CD4-positive, alpha-beta T cell (primary cell): ENCODE measurements at regions not wholly inside any gene's neighbourhood (a gene's known extent, or its start where the extent isn't known, plus 50 kb on each side); places are given as distances from the start of the nearest gene placed in this dataset.

Experiments
- ATAC-seq: fragments of 200-7000 bp; cut with Tn5 transposase; one replicate; pipeline ENCODE4 v1.10.0; 2022; ENCODE audit warnings: mild to moderate bottlenecking; ENCODE audit not compliant: poor library complexity
- CTCF ChIA-PET: fragments of 350-600 bp; sonication (Branson Sonifier 250); formaldehyde crosslinking; loops from one replicate; lab custom pipeline; 2021; ENCODE audit warnings: antibody characterized with exemption, inconsistent platforms; lab: Charles Lee
- POLR2A ChIA-PET: fragments of 350-600 bp; sonication (Branson Sonifier 250); formaldehyde crosslinking; loops from one replicate; lab custom pipeline; 2021; ENCODE audit warnings: antibody characterized with exemption, inconsistent platforms; lab: Charles Lee
- DNase-seq, 14 experiments: peaks; one replicate each; pipeline ENCODE4 v3.0.0-alpha.2; 2013 to 2020; ENCODE audit warnings: mixed read lengths in 2 of 14
- H3K27ac ChIP-seq, 2 donors: one replicate each; pipeline versions ENCODE4 v1.5.1 to v1.7.0; 2013; ENCODE audit warnings: low read length in 2 of 2, low read depth in 1 of 2, mild to moderate bottlenecking in 1 of 2
- H3K27me3 ChIP-seq, 2 experiments: 1 replicate in 1 of 2; 2 replicates in 1 of 2; pipeline versions ENCODE4 v1.6.1 to v1.7.0; 2013; ENCODE audit warnings: low read length in 2 of 2, control low read depth in 1 of 2, mild to moderate bottlenecking in 1 of 2, moderate library complexity in 1 of 2; ENCODE audit not compliant: insufficient read depth in 2 of 2, control insufficient read depth in 1 of 2
- H3K36me3 ChIP-seq: one replicate; pipeline ENCODE4 v1.6.1; 2013; ENCODE audit warnings: low read length, control low read depth; ENCODE audit not compliant: insufficient read depth
- H3K4me1 ChIP-seq: one replicate; pipeline ENCODE4 v1.6.1; 2013; ENCODE audit warnings: low read length, control low read depth; ENCODE audit not compliant: insufficient read depth
- H3K4me3 ChIP-seq: one replicate; pipeline ENCODE4 v1.5.1; 2013; ENCODE audit warnings: mild to moderate bottlenecking, low read length, moderate library complexity
- H3K9me3 ChIP-seq, 2 experiments: 1 replicate in 1 of 2; 2 replicates in 1 of 2; pipeline versions ENCODE4 v1.6.1 to v1.7.0; 2013; ENCODE audit warnings: low read length in 2 of 2, mild to moderate bottlenecking in 2 of 2, control low read depth in 1 of 2, moderate library complexity in 1 of 2; ENCODE audit not compliant: control insufficient read depth in 1 of 2, insufficient read depth in 1 of 2
- H3K27ac Mint-ChIP-seq: one replicate; pipeline ENCODE4 v1.8.0; 2020; ENCODE audit warnings: mixed read lengths
- H3K27me3 Mint-ChIP-seq: one replicate; pipeline ENCODE4 v1.8.0; 2021; ENCODE audit warnings: mixed read lengths
- H3K36me3 Mint-ChIP-seq: one replicate; pipeline ENCODE4 v1.8.0; 2021; ENCODE audit warnings: low read depth, mixed read lengths
- H3K4me1 Mint-ChIP-seq: one replicate; pipeline ENCODE4 v1.8.0; 2021; ENCODE audit warnings: low read depth, mixed read lengths
- H3K4me3 Mint-ChIP-seq: one replicate; pipeline ENCODE4 v1.8.0; 2020; ENCODE audit warnings: mild to moderate bottlenecking, mixed read lengths
- H3K9me3 Mint-ChIP-seq: one replicate; pipeline ENCODE4 v1.8.0; 2020; ENCODE audit warnings: mixed read lengths
- CTCF ChIP-seq: fragments of 200-600 bp; IDR thresholded peaks from one replicate; pipeline ENCODE4 v1.8.0; 2022; ENCODE audit warnings: antibody characterized with exemption, mild to moderate bottlenecking
- intact Hi-C, 2 experiments: fragments of 100-400 bp; cut with DNase I in 1 of 2; cut with micrococcal nuclease in 1 of 2; formaldehyde crosslinking; loops; one replicate each; pipeline versions ENCODE4 v1.15.1 to v1.9.0; 2023 to 2025; cut with DNase I, micrococcal nuclease

GRCh38 chr16:48901712-48902374 is 291.9 kb upstream of the N4BP1 start:
- Histone ChIP-seq H3K27ac (no peak overlapping the region), H3K36me3 (no peaks in the 10 kb centered on the region), H3K9me3 (peaks cover 0 to 16% of the 10 kb centered on the region in 2 experiments), H3K27me3 (no peaks in the 10 kb centered on the region), H3K4me1 (no peaks in the 10 kb centered on the region), H3K4me3 (no peak overlapping the region)
- intact Hi-C loops = no loop called here
- Mint-ChIP-seq H3K4me1 (no peaks in the 10 kb centered on the region), H3K27me3 (no peaks in the 10 kb centered on the region), H3K4me3 (no peak overlapping the region), H3K27ac (no peak overlapping the region), H3K36me3 (no peaks in the 10 kb centered on the region), H3K9me3 (no peaks in the 10 kb centered on the region)
- TF ChIP-seq CTCF = no peak
- ATAC-seq (no peak), DNase-seq (no peak)
- CTCF ChIA-PET = no interaction called here
- POLR2A ChIA-PET = no interaction called here

- ChIA-PET CTCF (no interaction called here), POLR2A (no interaction called here)
- no peaks in the 10 kb centered on the region for H3K4me1 Mint-ChIP-seq
Measured at GRCh38 chr16:48899500-48899899, 289.5 kb upstream of the N4BP1 start.

GRCh38 chr16:48897698-48898205 is 287.8 kb upstream of the N4BP1 start:
- no peak overlapping the region for H3K27ac Mint-ChIP-seq
- H3K9me3 Mint-ChIP-seq = no peaks in the 10 kb centered on the region
- Histone ChIP-seq H3K9me3 (peaks cover 0 to 6% of the 10 kb centered on the region in 2 experiments), H3K36me3 (no peaks in the 10 kb centered on the region), H3K27me3 (no peaks in the 10 kb centered on the region), H3K27ac (no peak overlapping the region), H3K4me1 (no peaks in the 10 kb centered on the region), H3K4me3 (no peak overlapping the region)
- no peaks in the 10 kb centered on the region for H3K27me3 Mint-ChIP-seq
- ATAC-seq = no peak
- CTCF ChIA-PET = no interaction called here
- no peaks in the 10 kb centered on the region for H3K4me1 Mint-ChIP-seq
- H3K4me3 Mint-ChIP-seq = no peak overlapping the region
- intact Hi-C loops = no loop called here
- H3K36me3 Mint-ChIP-seq = no peaks in the 10 kb centered on the region
- POLR2A ChIA-PET = no interaction called here
- no peak for DNase-seq
- no peak for TF ChIP-seq CTCF

More at GRCh38 chr16:48899500-48899899, 289.5 kb upstream of the N4BP1 start:
- H3K9me3 Mint-ChIP-seq = no peaks in the 10 kb centered on the region
- H3K27ac Mint-ChIP-seq = no peak overlapping the region
- no peaks in the 10 kb centered on the region for H3K36me3 Mint-ChIP-seq
- Histone ChIP-seq H3K27ac (no peak overlapping the region), H3K9me3 (peaks cover 0 to 6% of the 10 kb centered on the region in 2 experiments), H3K4me3 (no peak overlapping the region), H3K4me1 (no peaks in the 10 kb centered on the region), H3K27me3 (no peaks in the 10 kb centered on the region), H3K36me3 (no peaks in the 10 kb centered on the region)
- DNase-seq = no peak
- H3K27me3 Mint-ChIP-seq = no peaks in the 10 kb centered on the region
- no peak for ATAC-seq
- H3K4me3 Mint-ChIP-seq = no peak overlapping the region
- TF ChIP-seq CTCF = no peak
- intact Hi-C loops = no loop called here
